Mucosa of rectum (tissue), 2 donors: ENCODE measurements at regions not wholly inside any gene's neighbourhood (a gene's known extent, or its start where the extent isn't known, plus 50 kb on each side); places are given as distances from the start of the nearest gene placed in this dataset.

Source experiments
- H3K27ac ChIP-seq, 2 donors: one replicate each; pipeline ENCODE4 v1.7.0; 2013; ENCODE audit warnings: inconsistent platforms in 2 of 2, low read depth in 2 of 2, low read length in 2 of 2
- H3K27me3 ChIP-seq, 2 donors: one replicate each; pipeline ENCODE4 v1.7.0; 2013; ENCODE audit warnings: low read length in 2 of 2; ENCODE audit not compliant: control insufficient read depth in 2 of 2, insufficient read depth in 2 of 2
- H3K36me3 ChIP-seq, 2 donors: one replicate each; pipeline ENCODE4 v1.7.0; 2013; ENCODE audit warnings: low read length in 2 of 2; ENCODE audit not compliant: control insufficient read depth in 2 of 2, insufficient read depth in 2 of 2
- H3K4me1 ChIP-seq, 2 donors: one replicate each; pipeline ENCODE4 v1.7.0; 2013; ENCODE audit warnings: low read length in 2 of 2, mild to moderate bottlenecking in 1 of 2; ENCODE audit not compliant: control insufficient read depth in 2 of 2, insufficient read depth in 2 of 2
- H3K4me3 ChIP-seq, 2 donors: one replicate each; pipeline ENCODE4 v1.7.0; 2013; ENCODE audit warnings: low read length in 2 of 2
- H3K9ac ChIP-seq, 2 donors: one replicate each; pipeline ENCODE4 v1.7.0; 2013; ENCODE audit warnings: low read length in 2 of 2, low read depth in 1 of 2, mild to moderate bottlenecking in 1 of 2
- H3K9me3 ChIP-seq, 2 donors: one replicate each; pipeline ENCODE4 v1.7.0; 2013; ENCODE audit warnings: low read length in 2 of 2; ENCODE audit not compliant: control insufficient read depth in 2 of 2
- donor health status: healthy.
- donor health status: Normal muscosa, but diverticular disease.

GRCh38 chr2:151091583-151091982 is 170.1 kb downstream of the RBM43 start:
- Histone ChIP-seq H3K9me3 (no peaks in the 10 kb centered on the region), H3K9ac (no peak overlapping the region)

GRCh38 chr2:151087377-151087776 is 174.3 kb downstream of the RBM43 start:
- Histone ChIP-seq H3K9me3 (no peaks in the 10 kb centered on the region), H3K27me3 (no peaks in the 10 kb centered on the region), H3K27ac (no peak overlapping the region), H3K36me3 (no peaks in the 10 kb centered on the region), H3K4me3 (no peak overlapping the region), H3K9ac (no peak overlapping the region), H3K4me1 (no peaks in the 10 kb centered on the region)

More at GRCh38 chr2:151091583-151091982, 170.1 kb downstream of the RBM43 start:
- no peaks in the 10 kb centered on the region for H3K36me3 ChIP-seq
- H3K27ac ChIP-seq, result no peak overlapping the region
- no peaks in the 10 kb centered on the region for H3K27me3 ChIP-seq
- H3K4me1 ChIP-seq, result no peaks in the 10 kb centered on the region
- H3K4me3 ChIP-seq, result no peak overlapping the region

DNA sequence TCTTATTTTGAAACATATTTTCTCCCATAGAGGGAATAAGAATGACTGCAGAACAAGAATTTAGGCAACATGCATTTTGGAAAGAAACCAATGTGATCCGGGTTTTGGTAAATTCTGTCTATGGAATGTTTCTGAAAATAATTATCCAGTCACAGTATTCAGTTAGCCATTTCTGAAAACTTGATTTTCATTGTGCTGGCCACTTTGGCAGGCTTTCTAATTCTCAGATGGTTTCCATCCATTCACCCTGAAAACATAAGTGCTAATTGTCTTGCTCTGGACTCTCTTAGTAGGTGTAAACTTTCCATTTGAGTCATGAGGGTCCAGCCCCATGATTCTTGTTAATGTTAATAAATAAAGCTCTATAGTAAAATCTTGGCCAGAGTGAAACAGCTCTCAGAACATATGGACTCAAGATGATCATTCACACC is 176.5 kb downstream of the RBM43 start:
- Histone ChIP-seq H3K4me3 (no peak overlapping the region), H3K9me3 (no peaks in the 10 kb centered on the region), H3K4me1 (no peaks in the 10 kb centered on the region), H3K27ac (no peak overlapping the region), H3K27me3 (no peaks in the 10 kb centered on the region), H3K36me3 (no peaks in the 10 kb centered on the region), H3K9ac (no peak overlapping the region)

DNA sequence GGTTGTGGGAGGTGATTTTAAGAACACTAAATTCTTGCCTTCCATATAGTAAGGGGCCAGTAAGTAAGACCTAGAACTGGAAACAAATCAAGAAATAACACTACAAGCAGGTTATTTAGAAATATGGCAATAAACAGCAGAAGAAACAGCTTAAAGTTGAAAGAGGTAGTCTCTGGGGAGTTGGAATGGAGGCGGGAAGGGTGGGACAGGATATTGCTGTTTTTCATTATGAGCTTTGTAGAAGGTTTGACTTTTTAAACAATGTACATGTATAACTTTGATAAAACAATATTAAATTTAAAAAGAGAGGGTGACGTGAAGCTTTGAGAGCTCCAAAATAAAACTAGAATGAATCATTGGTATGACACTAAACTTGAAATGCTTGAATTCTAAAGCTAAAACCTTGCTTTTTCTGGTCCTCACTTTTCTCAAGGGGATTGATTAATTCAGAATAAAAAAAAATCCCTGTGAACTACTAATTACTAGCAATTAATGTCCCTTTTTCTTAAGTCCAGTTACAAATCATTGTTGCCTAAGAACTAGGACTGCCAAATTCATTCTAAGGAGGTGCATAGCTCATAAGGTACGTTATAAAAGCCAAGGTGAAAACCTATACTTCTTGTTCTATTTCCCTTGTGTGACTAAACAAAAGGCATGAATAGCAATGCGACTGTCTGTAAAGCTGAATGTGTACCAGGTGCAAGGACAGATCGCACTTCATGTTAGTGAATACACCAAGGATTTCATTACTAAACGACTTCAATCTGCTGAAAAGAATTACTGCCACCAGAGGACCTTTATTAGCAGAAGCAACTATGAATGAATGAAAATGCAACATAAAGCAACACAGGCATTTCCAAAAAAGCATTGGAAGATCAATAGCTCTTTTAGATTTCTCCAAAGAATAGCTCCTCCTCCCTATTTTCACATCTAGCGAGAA is 177.5 kb downstream of the RBM43 start:
- Histone ChIP-seq H3K36me3 (no peaks in the 10 kb centered on the region), H3K4me1 (no peaks in the 10 kb centered on the region), H3K9me3 (no peaks in the 10 kb centered on the region), H3K9ac (no peak overlapping the region), H3K4me3 (no peak overlapping the region), H3K27me3 (no peaks in the 10 kb centered on the region), H3K27ac (no peak overlapping the region)

DNA sequence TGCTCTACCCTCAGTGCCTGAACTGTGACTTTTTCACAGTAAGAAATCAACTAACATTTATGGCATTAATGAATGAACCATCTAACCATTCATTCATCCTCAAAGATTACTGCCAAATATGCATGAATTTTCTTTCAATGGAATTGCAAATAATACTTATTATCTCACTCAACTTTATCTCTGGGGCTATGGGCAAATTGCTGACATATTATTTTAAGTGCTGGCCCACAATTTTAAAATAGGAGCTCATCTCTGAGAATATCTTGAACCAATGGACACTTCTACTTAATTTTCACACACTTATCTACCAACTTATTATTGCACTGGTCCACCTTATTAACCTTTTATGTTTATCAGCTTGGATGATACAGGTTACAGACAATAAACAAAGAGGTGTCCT is 182.8 kb downstream of the RBM43 start:
- H3K9me3 ChIP-seq, result no peaks in the 10 kb centered on the region
- no peaks in the 10 kb centered on the region for H3K27me3 ChIP-seq
- H3K4me1 ChIP-seq, result no peaks in the 10 kb centered on the region
- no peak overlapping the region for H3K9ac ChIP-seq
- H3K36me3 ChIP-seq, result no peaks in the 10 kb centered on the region
- H3K4me3 ChIP-seq, result no peak overlapping the region
- no peak overlapping the region for H3K27ac ChIP-seq

GRCh38 chr2:151071906-151072305 is 189.8 kb downstream of the RBM43 start:
- Histone ChIP-seq H3K36me3 (no peaks in the 10 kb centered on the region), H3K9ac (no peak overlapping the region), H3K27me3 (no peaks in the 10 kb centered on the region), H3K9me3 (no peaks in the 10 kb centered on the region), H3K4me3 (no peak overlapping the region), H3K4me1 (no peaks in the 10 kb centered on the region), H3K27ac (no peak overlapping the region)

DNA sequence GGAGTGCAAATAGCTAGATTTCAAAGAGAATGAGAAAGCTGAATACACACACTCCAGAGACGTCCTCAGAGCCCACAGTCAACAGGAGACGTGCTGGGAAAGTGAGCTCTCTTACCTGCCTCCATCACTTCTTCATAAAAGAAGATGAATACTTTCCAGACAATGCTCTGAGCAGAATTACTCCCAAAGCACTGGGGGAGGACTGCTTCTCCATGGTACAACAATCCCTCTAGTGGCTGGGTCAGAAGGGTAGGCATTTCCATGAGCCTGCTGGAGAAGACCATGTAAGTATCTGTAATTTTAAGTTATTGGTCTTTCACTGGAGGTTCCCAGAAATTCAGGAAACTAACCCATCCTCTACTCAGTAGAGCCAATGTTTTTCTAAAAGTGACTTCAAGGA is 190.3 kb downstream of the RBM43 start:
- Histone ChIP-seq H3K36me3 (no peaks in the 10 kb centered on the region), H3K27me3 (no peaks in the 10 kb centered on the region), H3K9me3 (no peaks in the 10 kb centered on the region), H3K9ac (no peak overlapping the region), H3K4me3 (no peak overlapping the region), H3K4me1 (no peaks in the 10 kb centered on the region), H3K27ac (no peak overlapping the region)

DNA sequence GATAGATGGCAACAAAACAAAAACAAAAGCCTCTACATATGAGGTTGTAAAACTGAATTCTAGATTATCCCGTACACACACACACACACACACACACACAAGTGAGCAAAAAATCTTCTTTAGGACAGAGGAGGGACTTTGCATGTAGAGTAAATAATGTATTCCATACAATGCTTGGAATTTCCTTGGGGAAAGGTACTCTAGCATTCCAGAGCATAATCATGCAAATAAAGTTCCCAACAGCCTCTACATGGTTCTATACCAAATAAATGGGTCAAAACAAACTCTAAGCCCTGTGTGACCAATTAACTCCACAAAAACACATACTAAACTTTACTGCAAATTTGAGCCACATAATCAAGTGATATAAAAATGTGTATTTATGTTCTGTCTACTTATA is 191.4 kb downstream of the RBM43 start:
- no peaks in the 10 kb centered on the region for H3K9me3 ChIP-seq
- no peak overlapping the region for H3K27ac ChIP-seq
- no peaks in the 10 kb centered on the region for H3K36me3 ChIP-seq
- no peaks in the 10 kb centered on the region for H3K4me1 ChIP-seq
- no peak overlapping the region for H3K4me3 ChIP-seq
- no peak overlapping the region for H3K9ac ChIP-seq
- no peaks in the 10 kb centered on the region for H3K27me3 ChIP-seq

DNA sequence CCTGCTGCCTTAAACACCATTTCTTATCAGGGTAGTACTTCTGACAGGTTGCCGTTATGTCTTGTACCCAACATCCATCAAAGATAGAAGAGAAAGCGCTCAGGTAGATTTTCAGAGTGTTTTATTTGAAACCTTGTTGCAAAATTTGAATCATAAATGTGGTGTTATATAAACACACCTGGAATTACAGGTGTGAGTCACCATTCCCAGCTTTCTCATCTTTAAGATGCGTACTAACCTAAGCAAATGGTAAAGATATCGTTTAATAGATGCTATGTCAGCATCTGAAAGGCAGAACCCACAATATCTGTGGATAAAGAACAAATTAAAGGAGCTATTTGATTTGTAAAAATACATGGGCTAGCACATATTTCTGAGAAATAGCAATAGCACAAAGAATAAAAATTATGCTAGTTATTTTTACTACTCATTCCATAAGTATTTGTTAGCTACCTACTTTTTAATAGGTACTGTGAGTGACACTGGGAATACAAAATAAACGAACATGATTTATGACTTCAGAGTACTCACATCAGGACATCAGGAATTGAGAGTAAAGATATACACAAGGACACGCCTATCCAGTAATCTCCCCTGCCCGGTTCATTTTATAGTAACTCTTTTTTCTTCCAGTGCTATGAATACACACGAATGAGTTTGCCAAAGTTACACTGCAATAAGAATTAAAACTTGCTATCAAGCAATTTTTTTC is 193.8 kb downstream of the RBM43 start:
- H3K4me1 ChIP-seq, result no peaks in the 10 kb centered on the region
- H3K9ac ChIP-seq, result no peak overlapping the region
- no peak overlapping the region for H3K4me3 ChIP-seq
- H3K36me3 ChIP-seq, result no peaks in the 10 kb centered on the region
- H3K9me3 ChIP-seq, result no peaks in the 10 kb centered on the region
- no peak overlapping the region for H3K27ac ChIP-seq
- no peaks in the 10 kb centered on the region for H3K27me3 ChIP-seq

- Histone ChIP-seq H3K4me1 (no peaks in the 10 kb centered on the region), H3K9me3 (no peaks in the 10 kb centered on the region), H3K4me3 (no peak overlapping the region), H3K36me3 (no peaks in the 10 kb centered on the region), H3K9ac (no peak overlapping the region), H3K27ac (no peak overlapping the region), H3K27me3 (no peaks in the 10 kb centered on the region)
Observed at GRCh38 chr2:151063271-151063670, 198.4 kb downstream of the RBM43 start.
